HepG2 (cell line): ENCODE measurements at regions not wholly inside any gene's neighbourhood (a gene's known extent, or its start where the extent isn't known, plus 50 kb on each side); places are given as distances from the start of the nearest gene placed in this dataset.
A peak's percentile ranks its signal among the peaks of the same experiment; 100 is the strongest.

Experiments used
- CC2D1A ChIP-seq: sonication (generic); formaldehyde crosslinking; IDR thresholded peaks from 2 replicates; pipeline ENCODE4 v1.8.1; 2023; ENCODE audit warnings: mild to moderate bottlenecking, missing genetic modification reagents
- KAT8 ChIP-seq: IDR thresholded peaks from 2 replicates; pipeline ENCODE4 v1.6.1; 2016; ENCODE audit warnings: missing genetic modification reagents, missing compliant biosample characterization
- POLR2AphosphoS2 ChIP-seq: IDR thresholded peaks from 2 replicates; pipeline ENCODE4 v1.6.1; 2011; ENCODE audit warnings: low read depth, low read length, improper control_type of control experiment
- PTBP1 ChIP-seq: fragments of 200-400 bp; formaldehyde crosslinking; IDR thresholded peaks from 2 replicates; pipeline ENCODE4 v1.6.1; 2018; ENCODE audit warnings: low read length, low read depth; ENCODE audit not compliant: poor library complexity, severe bottlenecking
- SPEN ChIP-seq: sonication (generic); formaldehyde crosslinking; IDR thresholded peaks from 2 replicates; pipeline ENCODE4 v1.5.1; 2020; ENCODE audit warnings: low read depth, mild to moderate bottlenecking, missing genetic modification reagents
- TEAD2 ChIP-seq: sonication (generic); formaldehyde crosslinking; IDR thresholded peaks from 2 replicates; pipeline ENCODE4 v1.9.0; 2021; ENCODE audit warnings: missing genetic modification reagents
- ZBTB21 ChIP-seq: sonication (generic); formaldehyde crosslinking; IDR thresholded peaks from 2 replicates; pipeline ENCODE4 v1.4.0; 2020; ENCODE audit warnings: missing genetic modification reagents
- ZNF432 ChIP-seq: sonication (generic); formaldehyde crosslinking; IDR thresholded peaks from 2 replicates; pipeline ENCODE4 v1.5.0; 2020; ENCODE audit warnings: missing genetic modification reagents, mild to moderate bottlenecking, borderline replicate concordance
- ZNF546 ChIP-seq: sonication (generic); formaldehyde crosslinking; conservative IDR thresholded peaks from 2 replicates; pipeline ENCODE4 v1.8.1; 2023; ENCODE audit warnings: mild to moderate bottlenecking, missing genetic modification reagents
- ZNF550 ChIP-seq: sonication (generic); formaldehyde crosslinking; IDR thresholded peaks from 2 replicates; pipeline ENCODE4 v1.4.0; 2020; ENCODE audit warnings: mild to moderate bottlenecking, missing genetic modification reagents, borderline replicate concordance
- ZNF614 ChIP-seq: IDR thresholded peaks from 2 replicates; pipeline ENCODE4 v1.6.1; 2018; ENCODE audit warnings: missing biosample characterization, missing genetic modification reagents, inconsistent platforms, borderline replicate concordance
- ZNF761 ChIP-seq: sonication (generic); formaldehyde crosslinking; conservative IDR thresholded peaks from 2 replicates; pipeline ENCODE4 v1.4.0; 2020; ENCODE audit warnings: mild to moderate bottlenecking, missing genetic modification reagents
- TF ChIP-seq, protein P1 (sequence below), 2 experiments: fragments of 450-650 bp in 1 of 2; sonication (generic) in 1 of 2; formaldehyde crosslinking; IDR thresholded peaks; 2 replicates each; pipeline versions ENCODE4 v1.5.0 to v1.8.0; 2020 to 2022; ENCODE audit warnings: mild to moderate bottlenecking in 1 of 2, missing genetic modification reagents in 1 of 2
- TF ChIP-seq, protein P2 (sequence below): sonication (generic); formaldehyde crosslinking; IDR thresholded peaks from 2 replicates; pipeline ENCODE4 v1.4.0; 2020; ENCODE audit warnings: missing genetic modification reagents
- TF ChIP-seq, protein P3 (sequence below): sonication (generic); formaldehyde crosslinking; IDR thresholded peaks from 2 replicates; pipeline ENCODE4 v1.4.0; 2020; ENCODE audit warnings: missing genetic modification reagents, borderline replicate concordance
- TF ChIP-seq, protein P4 (sequence below): sonication (generic); formaldehyde crosslinking; IDR thresholded peaks from 2 replicates; pipeline ENCODE4 v1.5.0; 2020; ENCODE audit warnings: mild to moderate bottlenecking, missing genetic modification reagents, borderline replicate concordance
- TF ChIP-seq, protein P5 (sequence below): sonication (generic); formaldehyde crosslinking; IDR thresholded peaks from 2 replicates; pipeline ENCODE4 v1.4.0; 2020; ENCODE audit warnings: missing genetic modification reagents

DNA sequence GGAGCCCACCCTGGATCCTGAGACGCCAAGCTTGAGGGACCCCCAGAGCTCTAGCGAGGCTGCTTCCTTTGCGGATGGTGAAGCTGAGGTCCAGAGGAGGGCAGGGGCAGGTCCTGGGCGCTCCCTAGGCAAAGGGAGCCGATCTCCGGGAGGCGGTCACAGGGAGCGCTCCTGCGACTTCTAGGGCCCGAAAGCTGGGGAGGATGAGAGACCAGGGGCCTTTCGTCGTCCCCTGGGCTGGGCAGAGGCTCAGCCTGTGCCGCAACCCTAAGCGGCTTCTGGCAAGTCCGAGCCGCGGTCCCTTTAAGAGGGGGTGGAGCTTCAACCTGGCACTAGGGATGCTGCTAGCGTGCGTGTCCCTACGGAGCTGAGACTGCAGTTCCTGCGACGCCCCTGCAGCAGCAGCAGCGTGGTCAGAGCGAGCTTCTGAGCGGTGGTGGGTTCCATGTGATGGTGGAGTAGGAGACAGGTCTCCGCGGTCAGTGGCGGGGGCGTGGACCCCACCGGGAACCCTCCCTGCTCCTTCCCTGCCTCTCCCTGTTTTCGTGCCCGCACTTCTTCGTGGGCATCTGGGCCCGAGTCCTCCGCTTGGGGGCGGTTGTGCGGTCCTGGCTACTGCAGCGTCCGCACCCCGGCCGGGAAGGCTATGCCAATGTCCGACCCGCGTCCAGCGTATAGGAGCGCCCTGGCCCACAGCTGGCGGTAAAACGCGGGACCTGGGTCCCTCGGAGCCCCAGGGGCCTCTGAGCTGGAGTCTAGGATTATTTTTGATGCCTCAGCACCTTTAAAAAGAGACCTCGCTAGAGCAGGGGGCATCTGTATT is 154.6 kb downstream of the CCDC74A start (continued):
- TF ChIP-seq, protein P1, sequence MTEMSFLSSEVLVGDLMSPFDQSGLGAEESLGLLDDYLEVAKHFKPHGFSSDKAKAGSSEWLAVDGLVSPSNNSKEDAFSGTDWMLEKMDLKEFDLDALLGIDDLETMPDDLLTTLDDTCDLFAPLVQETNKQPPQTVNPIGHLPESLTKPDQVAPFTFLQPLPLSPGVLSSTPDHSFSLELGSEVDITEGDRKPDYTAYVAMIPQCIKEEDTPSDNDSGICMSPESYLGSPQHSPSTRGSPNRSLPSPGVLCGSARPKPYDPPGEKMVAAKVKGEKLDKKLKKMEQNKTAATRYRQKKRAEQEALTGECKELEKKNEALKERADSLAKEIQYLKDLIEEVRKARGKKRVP (CRISPR knock-in tag; IDR thresholded peaks at IDR 0.05), result no peak
- TF ChIP-seq CC2D1A (CRISPR knock-in tag), result no peak
- TF ChIP-seq PTBP1, result no peak
- TF ChIP-seq ZNF550 (CRISPR knock-in tag), result 0 out of 2 replicates have a peak, but pooled peaks have one; percentile 48
- no peak for TF ChIP-seq ZNF546 (CRISPR knock-in tag)
- TF ChIP-seq SPEN, result no peak; the same call in 1 of the 2 replicates
- TF ChIP-seq, protein P2, sequence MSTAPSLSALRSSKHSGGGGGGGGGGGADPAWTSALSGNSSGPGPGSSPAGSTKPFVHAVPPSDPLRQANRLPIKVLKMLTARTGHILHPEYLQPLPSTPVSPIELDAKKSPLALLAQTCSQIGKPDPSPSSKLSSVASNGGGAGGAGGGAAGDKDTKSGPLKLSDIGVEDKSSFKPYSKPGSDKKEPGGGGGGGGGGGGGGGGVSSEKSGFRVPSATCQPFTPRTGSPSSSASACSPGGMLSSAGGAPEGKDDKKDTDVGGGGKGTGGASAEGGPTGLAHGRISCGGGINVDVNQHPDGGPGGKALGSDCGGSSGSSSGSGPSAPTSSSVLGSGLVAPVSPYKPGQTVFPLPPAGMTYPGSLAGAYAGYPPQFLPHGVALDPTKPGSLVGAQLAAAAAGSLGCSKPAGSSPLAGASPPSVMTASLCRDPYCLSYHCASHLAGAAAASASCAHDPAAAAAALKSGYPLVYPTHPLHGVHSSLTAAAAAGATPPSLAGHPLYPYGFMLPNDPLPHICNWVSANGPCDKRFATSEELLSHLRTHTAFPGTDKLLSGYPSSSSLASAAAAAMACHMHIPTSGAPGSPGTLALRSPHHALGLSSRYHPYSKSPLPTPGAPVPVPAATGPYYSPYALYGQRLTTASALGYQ (CRISPR knock-in tag), result peak; percentile 68
- peak; percentile 40; the same call in 1 of the 2 replicates for TF ChIP-seq ZNF614 (CRISPR knock-in tag)
- TF ChIP-seq, protein P3, sequence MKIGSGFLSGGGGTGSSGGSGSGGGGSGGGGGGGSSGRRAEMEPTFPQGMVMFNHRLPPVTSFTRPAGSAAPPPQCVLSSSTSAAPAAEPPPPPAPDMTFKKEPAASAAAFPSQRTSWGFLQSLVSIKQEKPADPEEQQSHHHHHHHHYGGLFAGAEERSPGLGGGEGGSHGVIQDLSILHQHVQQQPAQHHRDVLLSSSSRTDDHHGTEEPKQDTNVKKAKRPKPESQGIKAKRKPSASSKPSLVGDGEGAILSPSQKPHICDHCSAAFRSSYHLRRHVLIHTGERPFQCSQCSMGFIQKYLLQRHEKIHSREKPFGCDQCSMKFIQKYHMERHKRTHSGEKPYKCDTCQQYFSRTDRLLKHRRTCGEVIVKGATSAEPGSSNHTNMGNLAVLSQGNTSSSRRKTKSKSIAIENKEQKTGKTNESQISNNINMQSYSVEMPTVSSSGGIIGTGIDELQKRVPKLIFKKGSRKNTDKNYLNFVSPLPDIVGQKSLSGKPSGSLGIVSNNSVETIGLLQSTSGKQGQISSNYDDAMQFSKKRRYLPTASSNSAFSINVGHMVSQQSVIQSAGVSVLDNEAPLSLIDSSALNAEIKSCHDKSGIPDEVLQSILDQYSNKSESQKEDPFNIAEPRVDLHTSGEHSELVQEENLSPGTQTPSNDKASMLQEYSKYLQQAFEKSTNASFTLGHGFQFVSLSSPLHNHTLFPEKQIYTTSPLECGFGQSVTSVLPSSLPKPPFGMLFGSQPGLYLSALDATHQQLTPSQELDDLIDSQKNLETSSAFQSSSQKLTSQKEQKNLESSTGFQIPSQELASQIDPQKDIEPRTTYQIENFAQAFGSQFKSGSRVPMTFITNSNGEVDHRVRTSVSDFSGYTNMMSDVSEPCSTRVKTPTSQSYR (CRISPR knock-in tag), result 0 out of 2 replicates have a peak, but pooled peaks have one; percentile 22
- TF ChIP-seq, protein P4, sequence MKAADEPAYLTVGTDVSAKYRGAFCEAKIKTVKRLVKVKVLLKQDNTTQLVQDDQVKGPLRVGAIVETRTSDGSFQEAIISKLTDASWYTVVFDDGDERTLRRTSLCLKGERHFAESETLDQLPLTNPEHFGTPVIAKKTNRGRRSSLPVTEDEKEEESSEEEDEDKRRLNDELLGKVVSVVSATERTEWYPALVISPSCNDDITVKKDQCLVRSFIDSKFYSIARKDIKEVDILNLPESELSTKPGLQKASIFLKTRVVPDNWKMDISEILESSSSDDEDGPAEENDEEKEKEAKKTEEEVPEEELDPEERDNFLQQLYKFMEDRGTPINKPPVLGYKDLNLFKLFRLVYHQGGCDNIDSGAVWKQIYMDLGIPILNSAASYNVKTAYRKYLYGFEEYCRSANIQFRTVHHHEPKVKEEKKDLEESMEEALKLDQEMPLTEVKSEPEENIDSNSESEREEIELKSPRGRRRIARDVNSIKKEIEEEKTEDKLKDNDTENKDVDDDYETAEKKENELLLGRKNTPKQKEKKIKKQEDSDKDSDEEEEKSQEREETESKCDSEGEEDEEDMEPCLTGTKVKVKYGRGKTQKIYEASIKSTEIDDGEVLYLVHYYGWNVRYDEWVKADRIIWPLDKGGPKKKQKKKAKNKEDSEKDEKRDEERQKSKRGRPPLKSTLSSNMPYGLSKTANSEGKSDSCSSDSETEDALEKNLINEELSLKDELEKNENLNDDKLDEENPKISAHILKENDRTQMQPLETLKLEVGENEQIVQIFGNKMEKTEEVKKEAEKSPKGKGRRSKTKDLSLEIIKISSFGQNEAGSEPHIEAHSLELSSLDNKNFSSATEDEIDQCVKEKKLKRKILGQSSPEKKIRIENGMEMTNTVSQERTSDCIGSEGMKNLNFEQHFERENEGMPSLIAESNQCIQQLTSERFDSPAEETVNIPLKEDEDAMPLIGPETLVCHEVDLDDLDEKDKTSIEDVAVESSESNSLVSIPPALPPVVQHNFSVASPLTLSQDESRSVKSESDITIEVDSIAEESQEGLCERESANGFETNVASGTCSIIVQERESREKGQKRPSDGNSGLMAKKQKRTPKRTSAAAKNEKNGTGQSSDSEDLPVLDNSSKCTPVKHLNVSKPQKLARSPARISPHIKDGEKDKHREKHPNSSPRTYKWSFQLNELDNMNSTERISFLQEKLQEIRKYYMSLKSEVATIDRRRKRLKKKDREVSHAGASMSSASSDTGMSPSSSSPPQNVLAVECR (CRISPR knock-in tag), result peak; percentile 88; the same call in 1 of the 2 replicates
- TF ChIP-seq, protein P5, sequence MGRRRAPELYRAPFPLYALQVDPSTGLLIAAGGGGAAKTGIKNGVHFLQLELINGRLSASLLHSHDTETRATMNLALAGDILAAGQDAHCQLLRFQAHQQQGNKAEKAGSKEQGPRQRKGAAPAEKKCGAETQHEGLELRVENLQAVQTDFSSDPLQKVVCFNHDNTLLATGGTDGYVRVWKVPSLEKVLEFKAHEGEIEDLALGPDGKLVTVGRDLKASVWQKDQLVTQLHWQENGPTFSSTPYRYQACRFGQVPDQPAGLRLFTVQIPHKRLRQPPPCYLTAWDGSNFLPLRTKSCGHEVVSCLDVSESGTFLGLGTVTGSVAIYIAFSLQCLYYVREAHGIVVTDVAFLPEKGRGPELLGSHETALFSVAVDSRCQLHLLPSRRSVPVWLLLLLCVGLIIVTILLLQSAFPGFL (CRISPR knock-in tag), result peak; percentile 96; the same call in 1 of the 2 replicates
- TF ChIP-seq TEAD2 (CRISPR knock-in tag), result 0 out of 2 replicates have a peak, but pooled peaks have one; percentile 13
- TF ChIP-seq POLR2AphosphoS2, result no peak
- TF ChIP-seq ZNF761, result peak; percentile 84
- TF ChIP-seq ZBTB21 (CRISPR knock-in tag), result no peak
- 0 out of 2 replicates have a peak, but pooled peaks have one; percentile 66 for TF ChIP-seq ZNF432 (CRISPR knock-in tag)
- TF ChIP-seq KAT8, result peak; percentile 77
